PC-3 (cell line): ENCODE measurements at regions not wholly inside any gene's neighbourhood (a gene's known extent, or its start where the extent isn't known, plus 50 kb on each side); places are given as distances from the start of the nearest gene placed in this dataset.
"Not testable (repeated sequence)": the region's sequence is repeated elsewhere in the genome, so short reads cannot be mapped to it uniquely, and the experiment has no call there.

Experiments used
- ATAC-seq: fragments of 200-7000 bp; cut with Tn5 transposase; 2 replicates; pipeline ENCODE4 v1.9.1; 2020; ENCODE audit warnings: mild to moderate bottlenecking, moderate library complexity
- BruUV-seq: library from RNA; stranded (reverse); fragments of 400-500 nt; replicated peaks from 2 replicates; lab custom pipeline; 2021; lab: Mats Ljungman, UMichigan
- CTCF ChIA-PET: fragments of 300-600 bp; sonication (Branson Sonifier 250); formaldehyde crosslinking; loops from one replicate; lab custom pipeline; 2022; ENCODE audit warnings: antibody characterized with exemption; lab: Charles Lee
- POLR2A ChIA-PET: fragments of 300-600 bp; sonication (Branson Sonifier 250); formaldehyde crosslinking; loops from one replicate; lab custom pipeline; 2022; ENCODE audit warnings: antibody characterized with exemption; ENCODE audit not compliant: unreplicated experiment; lab: Charles Lee
- DNase-seq: peaks from one replicate; pipeline ENCODE4 v3.0.0-alpha.2; 2015
- H2AFZ ChIP-seq: fragments of 300-600 bp; sonication (generic); 2 replicates; pipeline ENCODE4 v1.6.0; 2016; ENCODE audit warnings: antibody characterized with exemption, low read length
- H3F3A ChIP-seq: fragments of 300-600 bp; sonication (generic); one replicate; pipeline ENCODE4 v1.6.0; 2017; ENCODE audit warnings: antibody characterized with exemption, low read length, control low read depth, mild to moderate bottlenecking; ENCODE audit not compliant: unreplicated experiment
- H3K27ac ChIP-seq: fragments of 300-600 bp; sonication (generic); 2 replicates; pipeline ENCODE4 v1.5.1; 2016; ENCODE audit warnings: mild to moderate bottlenecking, low read length
- H3K27me3 ChIP-seq: fragments of 300-600 bp; sonication (generic); 2 replicates; pipeline ENCODE4 v1.6.1; 2016; ENCODE audit warnings: low read length, mixed read lengths
- H3K36me3 ChIP-seq: fragments of 300-600 bp; sonication (generic); 2 replicates; pipeline ENCODE4 v1.6.1; 2016; ENCODE audit warnings: low read depth, mixed run types, low read length, mixed read lengths
- H3K4me1 ChIP-seq: fragments of 300-600 bp; sonication (generic); 2 replicates; pipeline ENCODE4 v1.5.1; 2016; ENCODE audit warnings: low read length; ENCODE audit not compliant: insufficient read depth
- H3K4me2 ChIP-seq: fragments of 300-600 bp; sonication (generic); 2 replicates; pipeline ENCODE4 v1.6.0; 2016; ENCODE audit warnings: low read length
- H3K4me3 ChIP-seq: fragments of 300-600 bp; sonication (generic); 2 replicates; pipeline ENCODE4 v1.5.1; 2016; ENCODE audit warnings: mild to moderate bottlenecking, low read length, mixed read lengths
- H3K79me2 ChIP-seq: fragments of 300-600 bp; sonication (generic); 2 replicates; pipeline ENCODE4 v1.6.1; 2017; ENCODE audit warnings: low read length, mixed read lengths
- H3K9ac ChIP-seq: fragments of 300-600 bp; sonication (generic); 2 replicates; pipeline ENCODE4 v1.6.0; 2016; ENCODE audit warnings: mild to moderate bottlenecking, low read length
- H3K9me2 ChIP-seq: fragments of 300-600 bp; sonication (generic); replicated peaks from 2 replicates; pipeline ENCODE4 v1.6.1; 2016; ENCODE audit warnings: mixed run types, low read length, mixed read lengths
- H3K9me3 ChIP-seq: fragments of 300-600 bp; sonication (generic); 2 replicates; pipeline ENCODE4 v1.6.1; 2016; ENCODE audit warnings: low read length, mixed read lengths
- H4K20me1 ChIP-seq: fragments of 300-600 bp; sonication (generic); 2 replicates; pipeline ENCODE4 v1.6.1; 2016; ENCODE audit warnings: low read length, mixed read lengths
- EZH2 ChIP-seq: fragments of 300-600 bp; sonication (generic); IDR thresholded peaks from one replicate; pipeline ENCODE4 v1.6.1; 2017; ENCODE audit warnings: antibody characterized with exemption, mild to moderate bottlenecking, low read length; ENCODE audit not compliant: unreplicated experiment
- EZH2phosphoT487 ChIP-seq: fragments of 300-600 bp; sonication (generic); IDR thresholded peaks from 2 replicates; pipeline ENCODE4 v1.6.1; 2018; ENCODE audit warnings: mild to moderate bottlenecking, antibody characterized with exemption, low read length, borderline replicate concordance
- intact Hi-C: fragments of 100-400 bp; cut with micrococcal nuclease; formaldehyde crosslinking; loops from 2 replicates; pipeline ENCODE4 v1.9.0; 2023
- TF ChIP-seq, protein P1 (sequence below): fragments of 300-600 bp; sonication (generic); conservative IDR thresholded peaks from 2 replicates; pipeline ENCODE4 v1.5.1; 2017; ENCODE audit warnings: antibody characterized with exemption, low read depth, mild to moderate bottlenecking, low read length

DNA sequence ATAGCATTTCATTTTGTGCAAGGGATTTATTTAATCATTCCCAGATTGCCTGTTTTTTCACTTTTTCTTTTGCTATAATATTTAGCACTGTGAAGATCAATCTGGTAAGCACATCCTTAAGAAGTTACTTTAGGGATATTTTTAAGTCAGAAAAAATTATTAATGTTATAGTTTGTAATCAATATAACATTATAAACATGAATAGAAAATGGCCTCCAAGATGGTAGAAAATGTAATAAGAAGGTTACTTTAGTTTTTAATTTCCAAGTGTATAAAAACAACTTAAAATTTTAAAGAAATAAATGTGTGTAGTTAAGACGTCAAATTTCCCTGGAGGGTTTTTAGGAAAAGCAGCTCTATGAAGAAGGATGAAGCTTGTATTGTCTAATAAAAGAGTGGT lies 81.9 kb upstream of the SERPINE2 start:
- no peak for ATAC-seq
- POLR2A ChIA-PET = no interaction called here
- H3K9me2 ChIP-seq = no peaks in the 10 kb centered on the region

GRCh38 chr2:224119846-224120245 lies 80.8 kb upstream of the SERPINE2 start:
- H3K9me3 ChIP-seq, H3K4me2 ChIP-seq, ATAC-seq, H3K36me3 ChIP-seq, H3K9me2 ChIP-seq, DNase-seq, H2AFZ ChIP-seq, H3K9ac ChIP-seq, POLR2A ChIA-PET, H3K4me1 ChIP-seq, H3K27me3 ChIP-seq, intact Hi-C loops, H3K27ac ChIP-seq, H4K20me1 ChIP-seq, BruUV-seq, H3K4me3 ChIP-seq, CTCF ChIA-PET, H3K79me2 ChIP-seq, H3F3A ChIP-seq: not testable (repeated sequence)

More for the DNA sequence above, 81.9 kb upstream of the SERPINE2 start:
- no peak overlapping the region for H3K4me3 ChIP-seq
- peak overlapping the region; percentile 26; the same call in 1 of the 2 replicates for H2AFZ ChIP-seq
- H3K4me2 ChIP-seq = no peak overlapping the region
- no peaks in the 10 kb centered on the region; the same call in 1 of the 2 replicates for H3K9me3 ChIP-seq
- H3K9ac ChIP-seq = no peak overlapping the region
- no peaks in the 10 kb centered on the region for H3K36me3 ChIP-seq
- H4K20me1 ChIP-seq = no peaks in the 10 kb centered on the region
- CTCF ChIA-PET = no interaction called here
- no peaks in the 10 kb centered on the region for H3K79me2 ChIP-seq
- TF ChIP-seq EZH2 = no peak
- TF ChIP-seq, protein P1, sequence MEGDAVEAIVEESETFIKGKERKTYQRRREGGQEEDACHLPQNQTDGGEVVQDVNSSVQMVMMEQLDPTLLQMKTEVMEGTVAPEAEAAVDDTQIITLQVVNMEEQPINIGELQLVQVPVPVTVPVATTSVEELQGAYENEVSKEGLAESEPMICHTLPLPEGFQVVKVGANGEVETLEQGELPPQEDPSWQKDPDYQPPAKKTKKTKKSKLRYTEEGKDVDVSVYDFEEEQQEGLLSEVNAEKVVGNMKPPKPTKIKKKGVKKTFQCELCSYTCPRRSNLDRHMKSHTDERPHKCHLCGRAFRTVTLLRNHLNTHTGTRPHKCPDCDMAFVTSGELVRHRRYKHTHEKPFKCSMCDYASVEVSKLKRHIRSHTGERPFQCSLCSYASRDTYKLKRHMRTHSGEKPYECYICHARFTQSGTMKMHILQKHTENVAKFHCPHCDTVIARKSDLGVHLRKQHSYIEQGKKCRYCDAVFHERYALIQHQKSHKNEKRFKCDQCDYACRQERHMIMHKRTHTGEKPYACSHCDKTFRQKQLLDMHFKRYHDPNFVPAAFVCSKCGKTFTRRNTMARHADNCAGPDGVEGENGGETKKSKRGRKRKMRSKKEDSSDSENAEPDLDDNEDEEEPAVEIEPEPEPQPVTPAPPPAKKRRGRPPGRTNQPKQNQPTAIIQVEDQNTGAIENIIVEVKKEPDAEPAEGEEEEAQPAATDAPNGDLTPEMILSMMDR = no peak
- no peak for TF ChIP-seq EZH2phosphoT487
- intact Hi-C loops = no loop called here
- H3K27ac ChIP-seq = no peak overlapping the region
- no peak for DNase-seq
- H3K4me1 ChIP-seq = peaks cover 5% of the 10 kb centered on the region; the same call in 1 of the 2 replicates
- H3K27me3 ChIP-seq = no peaks in the 10 kb centered on the region
- no TSS peak for BruUV-seq
- no peaks in the 10 kb centered on the region for H3F3A ChIP-seq

GRCh38 chr2:224114428-224114827 lies 75.3 kb upstream of the SERPINE2 start:
- CTCF ChIA-PET = no interaction called here
- H3K27ac ChIP-seq = no peak overlapping the region
- no peaks in the 10 kb centered on the region for H3K36me3 ChIP-seq
- H3K9me3 ChIP-seq = no peaks in the 10 kb centered on the region; the same call in 1 of the 2 replicates
- ATAC-seq (no peak), DNase-seq (no peak)
- no peaks in the 10 kb centered on the region for H3F3A ChIP-seq
- BruUV-seq = no TSS peak
- no peak overlapping the region for H3K9ac ChIP-seq
- H3K4me2 ChIP-seq = no peak overlapping the region
- no peaks in the 10 kb centered on the region for H3K79me2 ChIP-seq
- no peaks in the 10 kb centered on the region for H3K4me1 ChIP-seq
- H3K4me3 ChIP-seq = no peak overlapping the region
- intact Hi-C loops = no loop called here
- TF ChIP-seq, protein P1 = no peak
- TF ChIP-seq EZH2 = no peak
- POLR2A ChIA-PET = no interaction called here
- no peaks in the 10 kb centered on the region for H3K9me2 ChIP-seq
- H2AFZ ChIP-seq = no peak overlapping the region
- H3K27me3 ChIP-seq = no peaks in the 10 kb centered on the region
- H4K20me1 ChIP-seq = no peaks in the 10 kb centered on the region

GRCh38 chr2:224113930-224114329 lies 74.8 kb upstream of the SERPINE2 start:
- H3K9me2 ChIP-seq, BruUV-seq, H3K9me3 ChIP-seq, H3K4me3 ChIP-seq, H2AFZ ChIP-seq, H3K27me3 ChIP-seq, H3K9ac ChIP-seq, H3K27ac ChIP-seq, H3K79me2 ChIP-seq, H3F3A ChIP-seq, intact Hi-C loops, H4K20me1 ChIP-seq, POLR2A ChIA-PET, DNase-seq, H3K4me1 ChIP-seq, CTCF ChIA-PET, H3K4me2 ChIP-seq, ATAC-seq, H3K36me3 ChIP-seq: not testable (repeated sequence)
